ENCODE measurements at regions not wholly inside any gene's neighbourhood (a gene's known extent, or its start where the extent isn't known, plus 50 kb on each side); places are given as distances from the start of the nearest gene placed in this dataset.

DNA sequence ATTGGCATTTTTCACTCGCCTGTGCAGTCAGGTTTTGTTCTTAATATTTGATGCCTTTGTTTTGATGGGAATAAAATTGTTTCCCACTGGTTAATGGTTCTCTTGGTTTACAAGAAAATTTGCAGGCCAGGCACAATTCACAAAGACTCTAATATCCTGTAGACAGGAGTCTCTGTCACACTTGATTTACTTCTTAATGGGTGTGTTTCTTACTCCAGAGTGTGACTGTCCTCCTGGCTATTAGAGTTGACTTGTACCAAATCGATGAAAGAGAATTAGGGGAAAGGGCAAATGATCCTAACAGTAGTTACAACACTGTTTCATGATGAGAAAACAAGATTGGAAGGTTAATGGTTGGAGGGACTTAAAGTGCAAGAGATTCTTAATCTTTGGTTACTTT is 142.8 kb upstream of the SV2C start:
- Mint-ChIP-seq H3K27ac (no peak overlapping the region), H3K4me3 (no peak overlapping the region), H3K9me3 (no peaks in the 10 kb centered on the region), H3K36me3 (ENCODE audit: low read depth) (no peaks in the 10 kb centered on the region), H3K4me1 (no peaks in the 10 kb centered on the region), H3K27me3 (peaks cover 3% of the 10 kb centered on the region)
- ChIA-PET POLR2A (no interaction called here), CTCF (no interaction called here)
- ATAC-seq (ENCODE audit: low read depth) (no peak), DNase-seq (no peak)
- TF ChIP-seq, protein P1, sequence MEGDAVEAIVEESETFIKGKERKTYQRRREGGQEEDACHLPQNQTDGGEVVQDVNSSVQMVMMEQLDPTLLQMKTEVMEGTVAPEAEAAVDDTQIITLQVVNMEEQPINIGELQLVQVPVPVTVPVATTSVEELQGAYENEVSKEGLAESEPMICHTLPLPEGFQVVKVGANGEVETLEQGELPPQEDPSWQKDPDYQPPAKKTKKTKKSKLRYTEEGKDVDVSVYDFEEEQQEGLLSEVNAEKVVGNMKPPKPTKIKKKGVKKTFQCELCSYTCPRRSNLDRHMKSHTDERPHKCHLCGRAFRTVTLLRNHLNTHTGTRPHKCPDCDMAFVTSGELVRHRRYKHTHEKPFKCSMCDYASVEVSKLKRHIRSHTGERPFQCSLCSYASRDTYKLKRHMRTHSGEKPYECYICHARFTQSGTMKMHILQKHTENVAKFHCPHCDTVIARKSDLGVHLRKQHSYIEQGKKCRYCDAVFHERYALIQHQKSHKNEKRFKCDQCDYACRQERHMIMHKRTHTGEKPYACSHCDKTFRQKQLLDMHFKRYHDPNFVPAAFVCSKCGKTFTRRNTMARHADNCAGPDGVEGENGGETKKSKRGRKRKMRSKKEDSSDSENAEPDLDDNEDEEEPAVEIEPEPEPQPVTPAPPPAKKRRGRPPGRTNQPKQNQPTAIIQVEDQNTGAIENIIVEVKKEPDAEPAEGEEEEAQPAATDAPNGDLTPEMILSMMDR (IDR thresholded peaks at IDR 0.05) = no peak
- intact Hi-C loops (cut with micrococcal nuclease) = no loop called here

- H3K4me3 Mint-ChIP-seq = no peak overlapping the region
- POLR2A ChIA-PET = no interaction called here
Observed at GRCh38 chr5:75935572-75935971, 147.6 kb upstream of the SV2C start.

DNA sequence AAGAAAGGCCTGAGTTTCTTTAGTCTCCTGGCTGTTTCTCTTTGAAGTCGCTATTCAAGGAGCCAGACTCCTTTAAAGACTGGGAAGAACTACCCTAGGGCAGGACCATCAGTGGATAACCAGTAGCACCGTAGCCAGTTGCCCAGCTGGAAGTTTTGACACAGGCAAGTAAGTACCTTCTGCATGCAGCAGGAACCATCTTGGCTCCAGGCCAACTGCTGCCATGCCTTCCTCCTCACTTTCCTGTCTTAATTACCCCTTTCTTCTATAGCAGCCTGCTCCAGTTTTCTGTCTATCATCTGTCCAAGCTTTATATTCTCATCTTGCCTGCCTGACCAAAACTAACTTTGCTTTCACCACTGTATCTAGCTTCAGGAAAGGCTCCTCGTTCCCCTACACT is 149.7 kb upstream of the SV2C start:
- no peak overlapping the region for H3K27ac Mint-ChIP-seq
- no peak for DNase-seq
- CTCF ChIA-PET = no interaction called here

More at GRCh38 chr5:75935572-75935971, 147.6 kb upstream of the SV2C start:
- no peak overlapping the region for H3K27ac Mint-ChIP-seq
- H3K27me3 Mint-ChIP-seq = peaks cover 4% of the 10 kb centered on the region
- intact Hi-C loops (cut with micrococcal nuclease) = no loop called here
- DNase-seq (no peak), ATAC-seq (ENCODE audit: low read depth) (no peak)
- H3K36me3 Mint-ChIP-seq (ENCODE audit: low read depth) = no peaks in the 10 kb centered on the region
- no peaks in the 10 kb centered on the region for H3K9me3 Mint-ChIP-seq
- TF ChIP-seq, protein P1 (IDR thresholded peaks at IDR 0.05) = no peak
- CTCF ChIA-PET = no interaction called here
- H3K4me1 Mint-ChIP-seq = no peaks in the 10 kb centered on the region

DNA sequence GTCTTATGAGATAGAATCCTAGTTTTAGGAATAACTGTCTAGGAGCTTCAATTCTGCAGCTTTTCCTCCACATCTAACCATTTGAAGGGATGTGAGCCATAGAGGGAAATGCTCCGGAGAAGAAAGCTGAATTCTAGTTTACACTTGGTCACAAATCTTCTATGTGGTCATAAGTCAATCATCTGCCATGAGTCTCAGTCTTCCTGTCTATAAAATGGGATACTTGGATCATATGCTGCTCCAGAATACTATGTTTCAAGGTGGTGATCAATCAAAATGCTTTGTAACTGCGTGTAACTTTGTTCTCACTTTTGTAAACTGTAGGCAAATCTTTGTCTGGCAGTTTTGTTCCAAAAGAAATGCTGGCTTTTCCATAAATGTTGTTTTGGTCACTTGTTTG is 152.0 kb upstream of the SV2C start:
- H3K9me3 Mint-ChIP-seq = no peaks in the 10 kb centered on the region
- POLR2A ChIA-PET = no interaction called here

More for the DNA sequence above, 149.7 kb upstream of the SV2C start:
- peaks cover 6% of the 10 kb centered on the region for H3K27me3 Mint-ChIP-seq
- H3K4me1 Mint-ChIP-seq = no peaks in the 10 kb centered on the region
- intact Hi-C loops (cut with micrococcal nuclease) = no loop called here
- no peaks in the 10 kb centered on the region for H3K9me3 Mint-ChIP-seq
- TF ChIP-seq, protein P1 (IDR thresholded peaks at IDR 0.05) = no peak
- no peaks in the 10 kb centered on the region for H3K36me3 Mint-ChIP-seq (ENCODE audit: low read depth)
- no peak overlapping the region for H3K4me3 Mint-ChIP-seq
- no peak for ATAC-seq (ENCODE audit: low read depth)
- POLR2A ChIA-PET = no interaction called here

DNA sequence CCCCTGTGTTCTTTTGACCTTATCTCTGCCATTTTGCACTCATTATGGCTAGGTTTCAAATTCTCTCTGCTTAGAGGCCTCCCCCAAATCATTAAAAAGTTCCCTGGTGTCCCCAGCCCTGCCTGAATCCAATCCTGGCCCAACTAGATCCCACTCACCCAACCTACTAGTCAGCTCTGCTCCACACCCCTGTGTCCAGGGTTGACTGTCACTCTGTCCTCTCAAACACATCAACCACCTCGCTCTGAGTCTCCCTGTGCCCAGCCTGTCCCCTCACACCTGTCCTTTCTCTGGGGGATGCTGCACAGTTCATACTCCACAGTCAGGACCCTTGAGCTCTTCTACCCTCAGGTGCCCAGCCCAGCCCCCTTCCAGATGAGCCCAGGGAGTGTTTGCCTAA is 154.2 kb upstream of the SV2C start:
- Mint-ChIP-seq H3K4me3 (no peak overlapping the region), H3K9me3 (no peaks in the 10 kb centered on the region), H3K4me1 (no peaks in the 10 kb centered on the region), H3K27ac (no peak overlapping the region), H3K36me3 (ENCODE audit: low read depth) (no peaks in the 10 kb centered on the region), H3K27me3 (peaks cover 6% of the 10 kb centered on the region)
- POLR2A ChIA-PET = no interaction called here
- no peak for ATAC-seq (ENCODE audit: low read depth)
- DNase-seq = no peak
- intact Hi-C loops (cut with micrococcal nuclease) = no loop called here
- TF ChIP-seq, protein P1 (IDR thresholded peaks at IDR 0.05) = no peak
- CTCF ChIA-PET = no interaction called here

More for the DNA sequence above, 152.0 kb upstream of the SV2C start:
- DNase-seq = no peak
- no peaks in the 10 kb centered on the region for H3K4me1 Mint-ChIP-seq
- TF ChIP-seq, protein P1 (IDR thresholded peaks at IDR 0.05) = no peak
- peaks cover 6% of the 10 kb centered on the region for H3K27me3 Mint-ChIP-seq
- CTCF ChIA-PET = no interaction called here
- H3K4me3 Mint-ChIP-seq = no peak overlapping the region
- no peaks in the 10 kb centered on the region for H3K36me3 Mint-ChIP-seq (ENCODE audit: low read depth)
- H3K27ac Mint-ChIP-seq = no peak overlapping the region
- no peak for ATAC-seq (ENCODE audit: low read depth)
- intact Hi-C loops (cut with micrococcal nuclease) = no loop called here

Data from activated B cell treated with CpG ODN at 0.5 μM for 24 hours (primary cell).